ENCODE measurements at regions not wholly inside any gene's neighbourhood (a gene's known extent, or its start where the extent isn't known, plus 50 kb on each side); places are given as distances from the start of the nearest gene placed in this dataset.

DNA sequence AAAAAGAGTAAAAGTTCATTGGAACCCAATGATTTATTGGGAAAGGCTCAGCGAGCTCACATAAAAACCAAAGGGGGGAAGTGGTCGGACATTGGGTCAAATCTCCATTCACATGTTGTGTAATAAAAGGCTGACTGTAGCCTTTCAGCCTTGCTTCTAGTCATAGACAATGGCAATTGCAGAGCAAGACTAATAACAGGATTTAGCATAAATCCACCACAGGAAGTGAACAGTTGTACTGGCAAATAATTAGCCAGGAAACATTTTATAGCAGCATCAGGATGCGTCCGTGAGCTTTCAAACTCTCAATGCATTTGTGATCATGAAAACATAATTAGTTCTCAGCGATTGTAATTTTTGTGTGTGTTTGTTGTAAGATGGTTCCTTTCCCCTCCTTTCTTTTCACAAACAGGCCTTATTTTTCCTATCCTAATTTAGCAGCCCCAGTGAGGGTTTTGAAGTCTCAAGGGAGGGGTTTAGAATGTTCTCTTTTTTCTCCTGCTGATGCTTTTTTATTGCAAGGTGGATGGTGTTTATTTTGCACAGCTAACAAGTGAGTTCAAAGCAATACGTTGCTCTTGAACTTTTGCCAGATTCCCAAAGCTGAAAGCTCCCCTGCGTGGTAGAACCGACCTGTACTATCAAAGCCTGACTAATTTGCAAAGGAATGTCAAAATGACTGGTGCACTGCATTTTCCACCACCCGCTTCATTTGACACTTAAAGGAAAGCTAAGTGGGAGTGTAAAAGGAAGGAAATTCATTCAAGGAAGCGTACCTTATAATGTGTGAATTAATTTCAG lies 105.6 kb downstream of the SPRY2 start:
- H3K27ac ChIP-seq (ENCODE audit: low read length), result no peak overlapping the region
- H3K27me3 ChIP-seq (ENCODE audit: control insufficient read depth, insufficient read depth), result no peaks in the 10 kb centered on the region
- peak; percentile 33 to 34 for ATAC-seq
- no peak for DNase-seq
- peaks cover 1% of the 10 kb centered on the region for H3K4me1 ChIP-seq (ENCODE audit: control insufficient read depth, insufficient read depth, low read length)
- intact Hi-C loops (cut with DNase I), result no loop called here
- WGBS, result 40% methylated on average over 10 of the region's 10 CpGs
- peak overlapping the region; percentile 25 for H3K4me3 ChIP-seq (ENCODE audit: low read length)
- no peaks in the 10 kb centered on the region for H3K9me3 ChIP-seq (ENCODE audit: control insufficient read depth, low read length)

DNA sequence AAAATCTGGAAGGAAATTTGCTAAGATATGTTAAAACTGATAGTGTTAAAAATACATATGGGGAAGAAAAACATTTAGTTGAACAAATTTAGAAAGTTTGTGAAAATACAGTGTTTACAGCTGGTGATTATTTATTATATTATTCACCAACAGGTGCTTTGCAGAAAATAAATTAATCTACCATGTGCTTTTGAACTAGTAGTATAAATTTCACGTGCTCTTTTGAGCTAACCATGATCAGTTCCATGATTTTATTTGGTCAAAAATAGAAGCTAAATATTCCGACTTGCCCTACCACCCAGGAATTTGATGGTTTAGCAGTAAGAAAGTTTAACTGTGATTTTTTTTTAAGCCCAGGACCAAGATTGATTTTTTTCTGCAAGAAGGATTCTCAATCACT lies 113.3 kb downstream of the SPRY2 start:
- 94% methylated on average over 2 of the region's 2 CpGs for WGBS
- no peak overlapping the region for H3K27ac ChIP-seq (ENCODE audit: low read length)
- no peaks in the 10 kb centered on the region for H3K4me1 ChIP-seq (ENCODE audit: control insufficient read depth, insufficient read depth, low read length)
- DNase-seq (no peak), ATAC-seq (no peak)
- no peak overlapping the region for H3K4me3 ChIP-seq (ENCODE audit: low read length)
- H3K27me3 ChIP-seq (ENCODE audit: control insufficient read depth, insufficient read depth), result no peaks in the 10 kb centered on the region
- no peaks in the 10 kb centered on the region for H3K9me3 ChIP-seq (ENCODE audit: control insufficient read depth, low read length)
- intact Hi-C loops (cut with DNase I), result no loop called here

DNA sequence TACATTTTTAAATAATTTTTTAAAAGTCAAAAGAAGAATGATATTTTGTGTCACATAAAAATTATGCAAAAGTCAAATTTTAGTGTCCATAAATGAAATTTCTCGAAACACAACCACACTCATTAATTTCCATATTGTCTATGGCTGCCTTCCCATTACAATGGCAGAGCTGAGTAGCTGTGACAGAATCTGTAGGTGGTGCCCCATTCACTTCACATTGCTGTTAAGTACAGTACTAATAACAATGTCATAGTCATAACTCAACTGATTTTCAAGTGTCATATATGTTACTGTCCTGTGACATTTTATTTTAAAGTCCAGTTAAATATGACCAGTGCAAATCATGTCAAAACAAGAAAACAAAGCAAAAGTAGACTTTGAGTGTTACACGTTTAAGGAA lies 114.3 kb downstream of the SPRY2 start:
- intact Hi-C loops (cut with DNase I), result no loop called here
- WGBS, result 89% methylated on average over 2 of the region's 2 CpGs
- Histone ChIP-seq H3K27ac (ENCODE audit: low read length) (no peak overlapping the region), H3K4me3 (ENCODE audit: low read length) (no peak overlapping the region), H3K27me3 (ENCODE audit: control insufficient read depth, insufficient read depth) (no peaks in the 10 kb centered on the region), H3K9me3 (ENCODE audit: control insufficient read depth, low read length) (no peaks in the 10 kb centered on the region), H3K4me1 (ENCODE audit: control insufficient read depth, insufficient read depth, low read length) (no peaks in the 10 kb centered on the region)
- DNase-seq (no peak), ATAC-seq (no peak)

DNA sequence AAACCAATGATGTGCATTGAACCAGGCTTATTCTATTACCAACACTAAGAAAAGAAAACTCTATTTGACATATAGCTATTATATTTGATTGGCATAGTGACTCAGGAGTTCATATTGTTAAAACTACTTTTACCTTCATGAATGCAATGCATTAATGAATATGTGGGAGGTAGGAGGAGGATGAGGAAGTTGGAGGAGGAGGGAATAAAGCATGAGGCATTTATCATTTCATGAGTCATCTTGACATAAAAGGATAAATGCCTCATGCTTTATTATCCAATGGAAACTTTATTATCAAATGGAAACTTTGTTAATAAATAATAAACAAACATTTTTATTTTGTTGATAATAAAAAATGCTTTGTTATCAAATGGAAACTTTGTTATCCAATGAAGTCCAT lies 116.5 kb downstream of the SPRY2 start:
- ATAC-seq, result no peak

DNA sequence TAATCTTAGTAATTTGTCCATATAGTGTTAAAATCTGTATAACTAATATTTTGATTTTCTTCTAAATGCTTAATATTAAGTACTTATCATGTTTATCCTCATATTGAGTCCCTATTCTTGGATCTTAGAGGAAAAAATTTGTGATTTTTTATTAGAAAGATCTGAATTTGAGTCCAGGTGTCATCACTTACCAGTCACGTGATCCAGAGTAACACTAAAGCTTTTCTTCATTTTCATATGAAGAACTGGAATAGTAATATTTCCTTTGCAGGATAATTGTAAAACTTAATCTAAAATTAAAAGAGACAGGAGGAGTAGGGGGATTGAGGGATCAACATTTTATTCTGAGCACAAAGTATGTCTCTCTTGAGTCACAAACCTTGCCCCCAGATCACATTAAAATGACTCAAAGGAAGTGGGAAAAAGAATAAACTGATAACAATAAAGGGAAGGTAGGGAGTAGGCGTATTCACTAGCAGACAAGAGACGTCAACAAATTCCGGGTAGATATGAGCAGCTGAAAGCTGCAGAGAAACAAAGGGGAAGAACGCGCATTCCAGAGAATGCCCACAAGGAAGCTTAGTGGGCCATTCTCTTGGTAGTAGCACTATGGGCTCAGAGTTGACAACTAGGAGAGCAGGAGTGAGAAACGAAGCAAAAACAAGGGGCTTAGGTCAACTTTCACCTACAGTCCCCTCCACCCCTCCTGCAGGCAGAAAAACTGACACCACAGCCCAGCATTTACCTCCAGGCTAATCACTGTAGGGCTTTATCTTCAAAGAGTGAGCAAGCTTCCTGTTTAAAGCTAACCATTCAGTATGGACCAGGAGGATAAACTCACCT lies 123.1 kb downstream of the SPRY2 start:
- no peaks in the 10 kb centered on the region for H3K9me3 ChIP-seq (ENCODE audit: control insufficient read depth, low read length)
- ATAC-seq, result peak in 1 of 2 donors; percentile 61
- 62% methylated on average over 7 of the region's 7 CpGs for WGBS
- intact Hi-C loops (cut with DNase I), result no loop called here
- H3K4me1 ChIP-seq (ENCODE audit: control insufficient read depth, insufficient read depth, low read length), result no peaks in the 10 kb centered on the region
- DNase-seq, result no peak
- H3K4me3 ChIP-seq (ENCODE audit: low read length), result no peak overlapping the region
- H3K27ac ChIP-seq (ENCODE audit: low read length), result no peak overlapping the region
- H3K27me3 ChIP-seq (ENCODE audit: control insufficient read depth, insufficient read depth), result no peaks in the 10 kb centered on the region

More for the DNA sequence above, 116.5 kb downstream of the SPRY2 start:
- no peaks in the 10 kb centered on the region for H3K9me3 ChIP-seq (ENCODE audit: control insufficient read depth, low read length)
- no peaks in the 10 kb centered on the region for H3K27me3 ChIP-seq (ENCODE audit: control insufficient read depth, insufficient read depth)
- intact Hi-C loops (cut with DNase I), result no loop called here
- no peak overlapping the region for H3K27ac ChIP-seq (ENCODE audit: low read length)
- no peak overlapping the region for H3K4me3 ChIP-seq (ENCODE audit: low read length)
- no peaks in the 10 kb centered on the region for H3K4me1 ChIP-seq (ENCODE audit: control insufficient read depth, insufficient read depth, low read length)
- DNase-seq, result no peak

DNA sequence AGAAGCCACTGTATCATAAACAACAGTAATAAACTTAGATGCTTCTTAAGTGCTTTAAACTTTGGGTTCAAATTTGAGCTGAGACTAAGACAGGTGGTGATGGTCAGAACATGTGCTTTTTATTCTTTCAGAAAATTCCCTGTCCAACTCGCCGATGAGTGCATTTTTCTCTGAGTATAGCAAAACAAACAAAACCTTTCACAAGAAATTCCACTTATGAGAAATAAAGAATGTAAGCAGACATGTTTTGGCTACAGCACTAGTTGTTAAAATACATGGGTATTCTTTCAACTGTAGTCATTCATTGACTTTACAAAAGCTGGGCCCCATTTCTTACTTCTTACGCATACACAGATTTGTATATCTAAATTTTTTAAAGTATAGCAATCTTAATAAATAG lies 125.6 kb downstream of the SPRY2 start:
- ATAC-seq (no peak), DNase-seq (no peak)
- Histone ChIP-seq H3K4me3 (ENCODE audit: low read length) (no peak overlapping the region), H3K9me3 (ENCODE audit: control insufficient read depth, low read length) (no peaks in the 10 kb centered on the region), H3K27ac (ENCODE audit: low read length) (no peak overlapping the region), H3K4me1 (ENCODE audit: control insufficient read depth, insufficient read depth, low read length) (no peaks in the 10 kb centered on the region), H3K27me3 (ENCODE audit: control insufficient read depth, insufficient read depth) (no peaks in the 10 kb centered on the region)
- WGBS, result 62% methylated on average over 3 of the region's 3 CpGs
- intact Hi-C loops (cut with DNase I), result no loop called here

DNA sequence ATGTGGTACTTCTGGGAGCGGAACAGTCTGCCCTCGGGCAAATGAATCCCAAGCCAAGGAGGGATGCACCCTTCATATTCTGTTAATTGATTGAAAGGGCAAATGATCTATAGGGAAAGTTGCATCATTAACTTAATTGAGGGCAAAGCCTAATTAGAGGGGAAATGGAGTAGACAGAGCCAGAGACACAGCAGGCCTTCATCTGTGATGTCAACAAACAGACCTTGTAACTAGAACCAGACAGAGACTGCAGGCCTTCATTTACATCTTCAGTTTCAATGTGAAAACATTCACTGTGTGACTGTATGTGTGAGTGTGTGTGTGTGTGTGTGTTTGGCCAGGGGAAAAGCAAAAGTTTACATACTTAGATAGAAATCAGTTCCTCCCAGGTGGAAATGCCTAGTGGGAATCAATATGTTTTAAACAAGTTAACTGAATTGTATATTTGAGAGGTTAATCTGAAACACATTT lies 126.4 kb downstream of the SPRY2 start:
- no peak for ATAC-seq
- no peak for DNase-seq
- Histone ChIP-seq H3K27ac (ENCODE audit: low read length) (no peak overlapping the region), H3K27me3 (ENCODE audit: control insufficient read depth, insufficient read depth) (no peaks in the 10 kb centered on the region), H3K9me3 (ENCODE audit: control insufficient read depth, low read length) (no peaks in the 10 kb centered on the region), H3K4me1 (ENCODE audit: control insufficient read depth, insufficient read depth, low read length) (no peaks in the 10 kb centered on the region), H3K4me3 (ENCODE audit: low read length) (no peak overlapping the region)
- WGBS, result 93% methylated on average over 2 of the region's 2 CpGs
- intact Hi-C loops (cut with DNase I), result no loop called here

DNA sequence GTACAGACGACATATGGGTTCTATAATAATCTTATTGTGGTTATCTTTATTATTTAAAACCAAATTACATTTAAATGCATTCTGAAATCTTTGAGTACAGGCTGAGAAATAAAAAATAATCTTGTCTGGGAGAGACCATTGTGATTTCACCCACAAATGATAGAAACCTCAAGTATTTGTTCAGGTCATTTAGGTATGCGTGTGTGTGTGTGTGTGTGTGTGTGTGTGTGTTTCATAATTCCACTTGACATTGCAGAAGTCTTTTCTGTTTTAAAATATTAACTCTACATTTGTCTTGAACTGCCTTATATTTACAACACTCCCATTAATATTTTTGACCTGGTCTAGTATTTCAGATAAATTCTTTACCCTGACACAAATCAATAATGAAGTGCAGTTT lies 126.9 kb downstream of the SPRY2 start:
- ATAC-seq (no peak), DNase-seq (no peak)
- H3K27ac ChIP-seq (ENCODE audit: low read length), result no peak overlapping the region
- intact Hi-C loops (cut with DNase I), result no loop called here
- no peaks in the 10 kb centered on the region for H3K4me1 ChIP-seq (ENCODE audit: control insufficient read depth, insufficient read depth, low read length)
- H3K9me3 ChIP-seq (ENCODE audit: control insufficient read depth, low read length), result no peaks in the 10 kb centered on the region
- H3K27me3 ChIP-seq (ENCODE audit: control insufficient read depth, insufficient read depth), result no peaks in the 10 kb centered on the region
- H3K4me3 ChIP-seq (ENCODE audit: low read length), result no peak overlapping the region
- WGBS, result 86% methylated on average over 2 of the region's 2 CpGs

DNA sequence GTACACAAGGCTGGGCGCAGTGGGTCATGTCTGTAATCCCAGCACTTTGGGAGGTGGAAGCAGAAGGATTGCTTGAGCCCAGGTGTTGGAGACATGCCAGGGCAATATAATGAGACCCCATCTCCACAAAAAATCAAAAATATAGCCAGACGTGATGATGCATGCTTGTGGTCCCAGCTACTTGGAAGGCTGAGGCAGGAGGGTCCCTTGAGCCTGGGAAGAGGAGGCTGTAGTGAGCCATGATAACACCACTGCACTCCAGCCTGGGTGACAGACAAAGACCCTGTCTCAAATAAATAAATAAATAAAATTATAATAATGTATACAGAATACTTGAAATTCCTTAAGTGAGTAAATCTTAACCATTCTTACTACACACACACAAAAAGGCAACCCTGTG lies 127.7 kb downstream of the SPRY2 start:
- no peaks in the 10 kb centered on the region for H3K27me3 ChIP-seq (ENCODE audit: control insufficient read depth, insufficient read depth)
- 95% methylated on average over 2 of the region's 2 CpGs for WGBS
- intact Hi-C loops (cut with DNase I), result no loop called here
- ATAC-seq (no peak), DNase-seq (no peak)
- H3K4me3 ChIP-seq (ENCODE audit: low read length), result no peak overlapping the region
- H3K4me1 ChIP-seq (ENCODE audit: control insufficient read depth, insufficient read depth, low read length), result no peaks in the 10 kb centered on the region
- H3K9me3 ChIP-seq (ENCODE audit: control insufficient read depth, low read length), result no peaks in the 10 kb centered on the region
- no peak overlapping the region for H3K27ac ChIP-seq (ENCODE audit: low read length)

DNA sequence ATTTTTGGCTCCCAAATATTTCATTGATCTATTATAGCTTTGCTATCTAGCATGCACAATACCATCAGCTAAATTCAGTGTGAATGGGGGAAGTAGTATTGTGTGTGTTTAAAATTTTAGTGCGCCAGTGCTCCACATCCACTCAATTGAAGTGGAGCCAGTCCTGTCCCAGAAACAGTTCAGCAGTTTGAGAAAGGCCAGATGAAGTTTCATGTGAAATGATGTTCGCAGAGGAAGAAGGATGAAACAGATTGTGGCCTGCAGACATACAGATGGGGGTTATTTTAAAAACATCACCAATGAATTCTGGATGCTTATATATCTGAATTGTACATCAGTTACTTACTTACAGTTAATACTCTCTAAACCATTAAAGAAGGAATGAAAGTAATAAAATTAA lies 129.4 kb downstream of the SPRY2 start:
- H3K4me1 ChIP-seq (ENCODE audit: control insufficient read depth, insufficient read depth, low read length), result no peaks in the 10 kb centered on the region
- 89% methylated on average over 2 of the region's 2 CpGs for WGBS

DNA sequence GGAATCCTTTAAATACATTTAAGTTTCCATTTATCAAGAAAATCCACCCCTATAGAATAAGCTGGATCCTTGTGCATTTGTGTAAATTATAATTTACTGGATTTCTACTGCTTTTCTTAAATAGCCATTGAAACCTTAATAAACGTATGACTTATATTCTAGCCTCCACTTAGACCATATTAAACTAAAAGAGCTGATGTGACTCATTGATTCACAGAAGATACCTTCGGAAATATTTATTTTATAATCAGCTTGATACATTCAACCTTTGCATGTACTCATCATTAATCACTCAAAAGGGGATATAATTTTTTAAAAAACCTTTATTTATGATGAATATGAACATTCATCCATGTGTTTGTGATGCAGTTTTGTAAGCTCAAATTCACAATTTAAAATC lies 136.3 kb downstream of the SPRY2 start:
- H3K4me3 ChIP-seq (ENCODE audit: low read length), result no peak overlapping the region
- H3K4me1 ChIP-seq (ENCODE audit: control insufficient read depth, insufficient read depth, low read length), result no peaks in the 10 kb centered on the region
- H3K9me3 ChIP-seq (ENCODE audit: control insufficient read depth, low read length), result no peaks in the 10 kb centered on the region
- no peaks in the 10 kb centered on the region for H3K27me3 ChIP-seq (ENCODE audit: control insufficient read depth, insufficient read depth)
- H3K27ac ChIP-seq (ENCODE audit: low read length), result no peak overlapping the region
- WGBS, result 89% methylated on average over 2 of the region's 2 CpGs
- ATAC-seq, result no peak
- no peak for DNase-seq
- intact Hi-C loops (cut with DNase I), result no loop called here

More for the DNA sequence above, 129.4 kb downstream of the SPRY2 start:
- DNase-seq (no peak), ATAC-seq (no peak)
- H3K27me3 ChIP-seq (ENCODE audit: control insufficient read depth, insufficient read depth), result no peaks in the 10 kb centered on the region
- H3K27ac ChIP-seq (ENCODE audit: low read length), result no peak overlapping the region
- intact Hi-C loops (cut with DNase I), result no loop called here
- no peaks in the 10 kb centered on the region for H3K9me3 ChIP-seq (ENCODE audit: control insufficient read depth, low read length)
- no peak overlapping the region for H3K4me3 ChIP-seq (ENCODE audit: low read length)
